WTC11 (cell line): ENCODE measurements at regions not wholly inside any gene's neighbourhood (a gene's known extent, or its start where the extent isn't known, plus 50 kb on each side); places are given as distances from the start of the nearest gene placed in this dataset.

ENCODE experiments used
- ATAC-seq: fragments of 200-7000 bp; cut with Tn5 transposase; 2 replicates; pipeline ENCODE4 v1.10.0; 2021; ENCODE audit warnings: mild to moderate bottlenecking, moderate library complexity
- CTCF ChIA-PET: fragments of 300-600 bp; sonication (Branson Sonifier 250); formaldehyde crosslinking; loops from one replicate; lab custom pipeline; 2021; ENCODE audit warnings: antibody characterized with exemption; lab: Charles Lee
- POLR2A ChIA-PET: fragments of 350-600 bp; sonication (Branson Sonifier 250); formaldehyde crosslinking; loops from one replicate; lab custom pipeline; 2021; ENCODE audit warnings: antibody characterized with exemption; lab: Charles Lee
- DNase-seq: peaks from one replicate; pipeline ENCODE4 v3.0.0; 2021; ENCODE audit warnings: low spot score
- H3K27ac Mint-ChIP-seq: 2 replicates; pipeline ENCODE4 v1.8.0; 2021; ENCODE audit warnings: mixed read lengths
- H3K27me3 Mint-ChIP-seq: 2 replicates; pipeline ENCODE4 v1.8.0; 2021; ENCODE audit warnings: low read depth, mild to moderate bottlenecking, moderate library complexity, mixed read lengths
- H3K36me3 Mint-ChIP-seq: 2 replicates; pipeline ENCODE4 v1.8.0; 2021; ENCODE audit warnings: mixed read lengths
- H3K4me1 Mint-ChIP-seq: 2 replicates; pipeline ENCODE4 v1.8.0; 2022; ENCODE audit warnings: mixed read lengths
- H3K4me3 Mint-ChIP-seq: 2 replicates; pipeline ENCODE4 v1.8.0; 2021; ENCODE audit warnings: mild to moderate bottlenecking, moderate library complexity, mixed read lengths
- H3K9me3 Mint-ChIP-seq: 2 replicates; pipeline ENCODE4 v1.8.0; 2021; ENCODE audit warnings: mixed read lengths
- CREM ChIP-seq: sonication (generic); formaldehyde crosslinking; IDR thresholded peaks from 2 replicates; pipeline ENCODE4 v1.8.1; 2022; ENCODE audit warnings: mild to moderate bottlenecking, missing genetic modification reagents, moderate library complexity
- ESRRA ChIP-seq: sonication (generic); formaldehyde crosslinking; IDR thresholded peaks from 2 replicates; pipeline ENCODE4 v1.8.1; 2022; ENCODE audit warnings: mild to moderate bottlenecking, missing genetic modification reagents, borderline replicate concordance
- ETV6 ChIP-seq: sonication (generic); formaldehyde crosslinking; IDR thresholded peaks from 2 replicates; pipeline ENCODE4 v1.8.1; 2022; ENCODE audit warnings: mild to moderate bottlenecking, missing genetic modification reagents
- GRHL2 ChIP-seq: fragments of 250-450 bp; sonication (Bioruptor Pico); IDR thresholded peaks from 2 replicates; pipeline ENCODE4 v1.8.0; 2022; ENCODE audit warnings: mild to moderate bottlenecking, moderate library complexity; ENCODE audit not compliant: insufficient replicate concordance, severe bottlenecking
- RELA ChIP-seq: sonication (generic); formaldehyde crosslinking; IDR thresholded peaks from 2 replicates; pipeline ENCODE4 v1.8.1; 2022; ENCODE audit warnings: missing genetic modification reagents, mild to moderate bottlenecking, borderline replicate concordance
- RORB ChIP-seq: fragments of 250-450 bp; sonication (Bioruptor Pico); IDR thresholded peaks from 2 replicates; pipeline ENCODE4 v1.9.0; 2021; ENCODE audit warnings: mild to moderate bottlenecking
- SMAD3 ChIP-seq: sonication (generic); formaldehyde crosslinking; IDR thresholded peaks from 2 replicates; pipeline ENCODE4 v1.8.0; 2022; ENCODE audit warnings: missing genetic modification reagents, mild to moderate bottlenecking, borderline replicate concordance
- ZNF219 ChIP-seq: sonication (generic); formaldehyde crosslinking; IDR thresholded peaks from 2 replicates; pipeline ENCODE4 v1.8.0; 2023; ENCODE audit warnings: missing genetic modification reagents, mild to moderate bottlenecking, borderline replicate concordance
- ZNF317 ChIP-seq: sonication (generic); formaldehyde crosslinking; IDR thresholded peaks from 2 replicates; pipeline ENCODE4 v1.8.1; 2023; ENCODE audit warnings: low read depth, mild to moderate bottlenecking, moderate library complexity, missing genetic modification reagents, borderline replicate concordance
- ZNF423 ChIP-seq: fragments of 250-450 bp; sonication (Bioruptor Pico); IDR thresholded peaks from 2 replicates; pipeline ENCODE4 v2.1.2; 2022; ENCODE audit warnings: mild to moderate bottlenecking, moderate library complexity
- TF ChIP-seq, protein P1 (sequence below): sonication (generic); formaldehyde crosslinking; IDR thresholded peaks from 2 replicates; pipeline ENCODE4 v1.8.1; 2022; ENCODE audit warnings: mild to moderate bottlenecking, moderate library complexity, missing genetic modification reagents
- TF ChIP-seq, protein P2 (sequence below): sonication (generic); formaldehyde crosslinking; IDR thresholded peaks from 2 replicates; pipeline ENCODE4 v1.8.1; 2023; ENCODE audit warnings: mild to moderate bottlenecking, missing genetic modification reagents
- TF ChIP-seq, protein P3 (sequence below): fragments of 250-450 bp; sonication (Bioruptor Pico); IDR thresholded peaks from 2 replicates; pipeline ENCODE4 v2.1.2; 2022; ENCODE audit warnings: mild to moderate bottlenecking, moderate library complexity
- TF ChIP-seq, protein P4 (sequence below): fragments of 250-450 bp; sonication (Bioruptor Pico); IDR thresholded peaks from 2 replicates; pipeline ENCODE4 v1.8.0; 2021; ENCODE audit warnings: mild to moderate bottlenecking
- TF ChIP-seq, protein P5 (sequence below): sonication (generic); formaldehyde crosslinking; IDR thresholded peaks from 2 replicates; pipeline ENCODE4 v1.8.0; 2023; ENCODE audit warnings: missing genetic modification reagents
- TF ChIP-seq, protein P6 (sequence below): fragments of 250-450 bp; sonication (Bioruptor Pico); IDR thresholded peaks from 2 replicates; pipeline ENCODE4 v1.9.0; 2021; ENCODE audit warnings: moderate library complexity, mild to moderate bottlenecking, inconsistent platforms, borderline replicate concordance
- TF ChIP-seq, protein P7 (sequence below): sonication (generic); formaldehyde crosslinking; IDR thresholded peaks from 2 replicates; pipeline ENCODE4 v1.8.0; 2022; ENCODE audit warnings: mild to moderate bottlenecking, missing genetic modification reagents
- TF ChIP-seq, protein P8 (sequence below): sonication (generic); formaldehyde crosslinking; IDR thresholded peaks from 2 replicates; pipeline ENCODE4 v1.8.1; 2023; ENCODE audit warnings: mild to moderate bottlenecking, missing genetic modification reagents, borderline replicate concordance
- TF ChIP-seq, protein P9 (sequence below): sonication (generic); formaldehyde crosslinking; IDR thresholded peaks from 2 replicates; pipeline ENCODE4 v1.8.1; 2022; ENCODE audit warnings: missing genetic modification reagents, borderline replicate concordance
- TF ChIP-seq, protein P10 (sequence below): fragments of 200-600 bp; IDR thresholded peaks from 2 replicates; pipeline ENCODE4 v1.8.0; 2022; ENCODE audit warnings: antibody characterized with exemption

DNA sequence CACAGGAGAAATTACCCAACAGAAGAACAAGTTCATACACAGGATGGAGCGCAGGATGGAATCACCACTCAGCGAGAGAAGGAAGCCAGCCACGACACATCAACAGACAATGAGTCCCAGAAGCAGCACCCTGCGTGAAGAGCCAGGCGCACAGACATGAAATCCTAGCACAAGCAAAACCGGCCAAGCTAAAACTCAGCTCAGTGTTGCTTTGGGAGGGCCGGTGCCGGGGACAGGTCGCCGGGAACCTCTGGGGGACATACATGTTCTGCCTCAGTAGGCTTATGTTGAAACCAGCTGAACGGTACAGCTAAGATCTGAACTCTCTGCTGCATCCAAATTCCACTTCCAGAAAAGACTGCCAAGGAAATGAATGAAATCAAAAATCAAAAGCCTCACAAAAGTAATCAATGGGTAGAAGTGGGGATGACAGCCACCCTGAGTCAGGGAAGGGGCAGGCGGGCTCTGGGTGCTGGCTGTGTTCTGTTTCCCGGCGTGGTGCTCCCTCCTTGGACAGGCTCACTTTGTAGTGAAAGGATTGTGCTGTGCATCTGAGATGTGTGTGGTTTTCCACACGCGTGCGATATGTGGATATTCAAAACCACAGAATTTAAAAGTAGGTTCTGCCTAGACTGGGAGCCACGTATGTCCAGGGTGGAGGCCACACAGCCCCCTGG is 114.7 kb downstream of the PDGFA start:
- DNase-seq, result no peak
- H3K4me3 Mint-ChIP-seq, result no peak overlapping the region
- peaks cover 11% of the 10 kb centered on the region for H3K36me3 Mint-ChIP-seq
- no peak overlapping the region for H3K27ac Mint-ChIP-seq
- ChIA-PET CTCF (no interaction called here), POLR2A (no interaction called here)
- no peak for ATAC-seq
- H3K27me3 Mint-ChIP-seq, result peaks cover 8% of the 10 kb centered on the region
- TF ChIP-seq, protein P1, sequence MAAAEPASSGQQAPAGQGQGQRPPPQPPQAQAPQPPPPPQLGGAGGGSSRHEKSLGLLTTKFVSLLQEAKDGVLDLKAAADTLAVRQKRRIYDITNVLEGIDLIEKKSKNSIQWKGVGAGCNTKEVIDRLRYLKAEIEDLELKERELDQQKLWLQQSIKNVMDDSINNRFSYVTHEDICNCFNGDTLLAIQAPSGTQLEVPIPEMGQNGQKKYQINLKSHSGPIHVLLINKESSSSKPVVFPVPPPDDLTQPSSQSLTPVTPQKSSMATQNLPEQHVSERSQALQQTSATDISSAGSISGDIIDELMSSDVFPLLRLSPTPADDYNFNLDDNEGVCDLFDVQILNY (CRISPR knock-in tag), result no peak
- TF ChIP-seq SMAD3 (no peak), ZNF317 (no peak), CREM (no peak), ESRRA (CRISPR knock-in tag) (no peak), ZNF423 (no peak), ZNF219 (CRISPR knock-in tag) (no peak), ETV6 (CRISPR knock-in tag) (no peak), RELA (no peak), RORB (CRISPR knock-in tag) (no peak), GRHL2 (no peak)
- TF ChIP-seq, protein P2, sequence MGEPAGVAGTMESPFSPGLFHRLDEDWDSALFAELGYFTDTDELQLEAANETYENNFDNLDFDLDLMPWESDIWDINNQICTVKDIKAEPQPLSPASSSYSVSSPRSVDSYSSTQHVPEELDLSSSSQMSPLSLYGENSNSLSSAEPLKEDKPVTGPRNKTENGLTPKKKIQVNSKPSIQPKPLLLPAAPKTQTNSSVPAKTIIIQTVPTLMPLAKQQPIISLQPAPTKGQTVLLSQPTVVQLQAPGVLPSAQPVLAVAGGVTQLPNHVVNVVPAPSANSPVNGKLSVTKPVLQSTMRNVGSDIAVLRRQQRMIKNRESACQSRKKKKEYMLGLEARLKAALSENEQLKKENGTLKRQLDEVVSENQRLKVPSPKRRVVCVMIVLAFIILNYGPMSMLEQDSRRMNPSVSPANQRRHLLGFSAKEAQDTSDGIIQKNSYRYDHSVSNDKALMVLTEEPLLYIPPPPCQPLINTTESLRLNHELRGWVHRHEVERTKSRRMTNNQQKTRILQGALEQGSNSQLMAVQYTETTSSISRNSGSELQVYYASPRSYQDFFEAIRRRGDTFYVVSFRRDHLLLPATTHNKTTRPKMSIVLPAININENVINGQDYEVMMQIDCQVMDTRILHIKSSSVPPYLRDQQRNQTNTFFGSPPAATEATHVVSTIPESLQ (CRISPR knock-in tag), result no peak
- TF ChIP-seq, protein P3, sequence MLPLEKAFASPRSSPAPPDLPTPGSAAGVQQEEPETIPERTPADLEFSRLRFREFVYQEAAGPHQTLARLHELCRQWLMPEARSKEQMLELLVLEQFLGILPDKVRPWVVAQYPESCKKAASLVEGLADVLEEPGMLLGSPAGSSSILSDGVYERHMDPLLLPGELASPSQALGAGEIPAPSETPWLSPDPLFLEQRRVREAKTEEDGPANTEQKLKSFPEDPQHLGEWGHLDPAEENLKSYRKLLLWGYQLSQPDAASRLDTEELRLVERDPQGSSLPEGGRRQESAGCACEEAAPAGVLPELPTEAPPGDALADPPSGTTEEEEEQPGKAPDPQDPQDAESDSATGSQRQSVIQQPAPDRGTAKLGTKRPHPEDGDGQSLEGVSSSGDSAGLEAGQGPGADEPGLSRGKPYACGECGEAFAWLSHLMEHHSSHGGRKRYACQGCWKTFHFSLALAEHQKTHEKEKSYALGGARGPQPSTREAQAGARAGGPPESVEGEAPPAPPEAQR (CRISPR knock-in tag), result no peak
- TF ChIP-seq, protein P4, sequence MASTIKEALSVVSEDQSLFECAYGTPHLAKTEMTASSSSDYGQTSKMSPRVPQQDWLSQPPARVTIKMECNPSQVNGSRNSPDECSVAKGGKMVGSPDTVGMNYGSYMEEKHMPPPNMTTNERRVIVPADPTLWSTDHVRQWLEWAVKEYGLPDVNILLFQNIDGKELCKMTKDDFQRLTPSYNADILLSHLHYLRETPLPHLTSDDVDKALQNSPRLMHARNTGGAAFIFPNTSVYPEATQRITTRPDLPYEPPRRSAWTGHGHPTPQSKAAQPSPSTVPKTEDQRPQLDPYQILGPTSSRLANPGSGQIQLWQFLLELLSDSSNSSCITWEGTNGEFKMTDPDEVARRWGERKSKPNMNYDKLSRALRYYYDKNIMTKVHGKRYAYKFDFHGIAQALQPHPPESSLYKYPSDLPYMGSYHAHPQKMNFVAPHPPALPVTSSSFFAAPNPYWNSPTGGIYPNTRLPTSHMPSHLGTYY (CRISPR knock-in tag), result no peak
- TF ChIP-seq, protein P5, sequence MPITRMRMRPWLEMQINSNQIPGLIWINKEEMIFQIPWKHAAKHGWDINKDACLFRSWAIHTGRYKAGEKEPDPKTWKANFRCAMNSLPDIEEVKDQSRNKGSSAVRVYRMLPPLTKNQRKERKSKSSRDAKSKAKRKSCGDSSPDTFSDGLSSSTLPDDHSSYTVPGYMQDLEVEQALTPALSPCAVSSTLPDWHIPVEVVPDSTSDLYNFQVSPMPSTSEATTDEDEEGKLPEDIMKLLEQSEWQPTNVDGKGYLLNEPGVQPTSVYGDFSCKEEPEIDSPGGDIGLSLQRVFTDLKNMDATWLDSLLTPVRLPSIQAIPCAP, result no peak
- TF ChIP-seq, protein P6, sequence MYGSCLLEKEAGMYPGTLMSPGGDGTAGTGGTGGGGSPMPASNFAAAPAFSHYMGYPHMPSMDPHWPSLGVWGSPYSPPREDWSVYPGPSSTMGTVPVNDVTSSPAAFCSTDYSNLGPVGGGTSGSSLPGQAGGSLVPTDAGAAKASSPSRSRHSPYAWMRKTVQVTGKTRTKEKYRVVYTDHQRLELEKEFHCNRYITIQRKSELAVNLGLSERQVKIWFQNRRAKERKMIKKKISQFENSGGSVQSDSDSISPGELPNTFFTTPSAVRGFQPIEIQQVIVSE (CRISPR knock-in tag), result no peak
- TF ChIP-seq, protein P7, sequence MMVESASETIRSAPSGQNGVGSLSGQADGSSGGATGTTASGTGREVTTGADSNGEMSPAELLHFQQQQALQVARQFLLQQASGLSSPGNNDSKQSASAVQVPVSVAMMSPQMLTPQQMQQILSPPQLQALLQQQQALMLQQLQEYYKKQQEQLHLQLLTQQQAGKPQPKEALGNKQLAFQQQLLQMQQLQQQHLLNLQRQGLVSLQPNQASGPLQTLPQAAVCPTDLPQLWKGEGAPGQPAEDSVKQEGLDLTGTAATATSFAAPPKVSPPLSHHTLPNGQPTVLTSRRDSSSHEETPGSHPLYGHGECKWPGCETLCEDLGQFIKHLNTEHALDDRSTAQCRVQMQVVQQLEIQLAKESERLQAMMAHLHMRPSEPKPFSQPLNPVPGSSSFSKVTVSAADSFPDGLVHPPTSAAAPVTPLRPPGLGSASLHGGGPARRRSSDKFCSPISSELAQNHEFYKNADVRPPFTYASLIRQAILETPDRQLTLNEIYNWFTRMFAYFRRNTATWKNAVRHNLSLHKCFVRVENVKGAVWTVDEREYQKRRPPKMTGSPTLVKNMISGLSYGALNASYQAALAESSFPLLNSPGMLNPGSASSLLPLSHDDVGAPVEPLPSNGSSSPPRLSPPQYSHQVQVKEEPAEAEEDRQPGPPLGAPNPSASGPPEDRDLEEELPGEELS, result no peak
- TF ChIP-seq, protein P8, sequence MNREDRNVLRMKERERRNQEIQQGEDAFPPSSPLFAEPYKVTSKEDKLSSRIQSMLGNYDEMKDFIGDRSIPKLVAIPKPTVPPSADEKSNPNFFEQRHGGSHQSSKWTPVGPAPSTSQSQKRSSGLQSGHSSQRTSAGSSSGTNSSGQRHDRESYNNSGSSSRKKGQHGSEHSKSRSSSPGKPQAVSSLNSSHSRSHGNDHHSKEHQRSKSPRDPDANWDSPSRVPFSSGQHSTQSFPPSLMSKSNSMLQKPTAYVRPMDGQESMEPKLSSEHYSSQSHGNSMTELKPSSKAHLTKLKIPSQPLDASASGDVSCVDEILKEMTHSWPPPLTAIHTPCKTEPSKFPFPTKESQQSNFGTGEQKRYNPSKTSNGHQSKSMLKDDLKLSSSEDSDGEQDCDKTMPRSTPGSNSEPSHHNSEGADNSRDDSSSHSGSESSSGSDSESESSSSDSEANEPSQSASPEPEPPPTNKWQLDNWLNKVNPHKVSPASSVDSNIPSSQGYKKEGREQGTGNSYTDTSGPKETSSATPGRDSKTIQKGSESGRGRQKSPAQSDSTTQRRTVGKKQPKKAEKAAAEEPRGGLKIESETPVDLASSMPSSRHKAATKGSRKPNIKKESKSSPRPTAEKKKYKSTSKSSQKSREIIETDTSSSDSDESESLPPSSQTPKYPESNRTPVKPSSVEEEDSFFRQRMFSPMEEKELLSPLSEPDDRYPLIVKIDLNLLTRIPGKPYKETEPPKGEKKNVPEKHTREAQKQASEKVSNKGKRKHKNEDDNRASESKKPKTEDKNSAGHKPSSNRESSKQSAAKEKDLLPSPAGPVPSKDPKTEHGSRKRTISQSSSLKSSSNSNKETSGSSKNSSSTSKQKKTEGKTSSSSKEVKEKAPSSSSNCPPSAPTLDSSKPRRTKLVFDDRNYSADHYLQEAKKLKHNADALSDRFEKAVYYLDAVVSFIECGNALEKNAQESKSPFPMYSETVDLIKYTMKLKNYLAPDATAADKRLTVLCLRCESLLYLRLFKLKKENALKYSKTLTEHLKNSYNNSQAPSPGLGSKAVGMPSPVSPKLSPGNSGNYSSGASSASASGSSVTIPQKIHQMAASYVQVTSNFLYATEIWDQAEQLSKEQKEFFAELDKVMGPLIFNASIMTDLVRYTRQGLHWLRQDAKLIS (CRISPR knock-in tag), result no peak
- TF ChIP-seq, protein P9, sequence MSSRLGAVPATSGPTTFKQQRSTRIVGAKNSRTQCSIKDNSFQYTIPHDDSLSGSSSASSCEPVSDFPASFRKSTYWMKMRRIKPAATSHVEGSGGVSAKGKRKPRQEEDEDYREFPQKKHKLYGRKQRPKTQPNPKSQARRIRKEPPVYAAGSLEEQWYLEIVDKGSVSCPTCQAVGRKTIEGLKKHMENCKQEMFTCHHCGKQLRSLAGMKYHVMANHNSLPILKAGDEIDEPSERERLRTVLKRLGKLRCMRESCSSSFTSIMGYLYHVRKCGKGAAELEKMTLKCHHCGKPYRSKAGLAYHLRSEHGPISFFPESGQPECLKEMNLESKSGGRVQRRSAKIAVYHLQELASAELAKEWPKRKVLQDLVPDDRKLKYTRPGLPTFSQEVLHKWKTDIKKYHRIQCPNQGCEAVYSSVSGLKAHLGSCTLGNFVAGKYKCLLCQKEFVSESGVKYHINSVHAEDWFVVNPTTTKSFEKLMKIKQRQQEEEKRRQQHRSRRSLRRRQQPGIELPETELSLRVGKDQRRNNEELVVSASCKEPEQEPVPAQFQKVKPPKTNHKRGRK (CRISPR knock-in tag), result no peak
- TF ChIP-seq, protein P10, sequence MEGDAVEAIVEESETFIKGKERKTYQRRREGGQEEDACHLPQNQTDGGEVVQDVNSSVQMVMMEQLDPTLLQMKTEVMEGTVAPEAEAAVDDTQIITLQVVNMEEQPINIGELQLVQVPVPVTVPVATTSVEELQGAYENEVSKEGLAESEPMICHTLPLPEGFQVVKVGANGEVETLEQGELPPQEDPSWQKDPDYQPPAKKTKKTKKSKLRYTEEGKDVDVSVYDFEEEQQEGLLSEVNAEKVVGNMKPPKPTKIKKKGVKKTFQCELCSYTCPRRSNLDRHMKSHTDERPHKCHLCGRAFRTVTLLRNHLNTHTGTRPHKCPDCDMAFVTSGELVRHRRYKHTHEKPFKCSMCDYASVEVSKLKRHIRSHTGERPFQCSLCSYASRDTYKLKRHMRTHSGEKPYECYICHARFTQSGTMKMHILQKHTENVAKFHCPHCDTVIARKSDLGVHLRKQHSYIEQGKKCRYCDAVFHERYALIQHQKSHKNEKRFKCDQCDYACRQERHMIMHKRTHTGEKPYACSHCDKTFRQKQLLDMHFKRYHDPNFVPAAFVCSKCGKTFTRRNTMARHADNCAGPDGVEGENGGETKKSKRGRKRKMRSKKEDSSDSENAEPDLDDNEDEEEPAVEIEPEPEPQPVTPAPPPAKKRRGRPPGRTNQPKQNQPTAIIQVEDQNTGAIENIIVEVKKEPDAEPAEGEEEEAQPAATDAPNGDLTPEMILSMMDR, result no peak
- H3K9me3 Mint-ChIP-seq, result peaks cover 31% of the 10 kb centered on the region
- H3K4me1 Mint-ChIP-seq, result peaks cover 6% of the 10 kb centered on the region
